ENCODE measurements at regions not wholly inside any gene's neighbourhood (a gene's known extent, or its start where the extent isn't known, plus 50 kb on each side); places are given as distances from the start of the nearest gene placed in this dataset.
"Not testable (repeated sequence)": the region's sequence is repeated elsewhere in the genome, so short reads cannot be mapped to it uniquely, and the experiment has no call there.

DNA sequence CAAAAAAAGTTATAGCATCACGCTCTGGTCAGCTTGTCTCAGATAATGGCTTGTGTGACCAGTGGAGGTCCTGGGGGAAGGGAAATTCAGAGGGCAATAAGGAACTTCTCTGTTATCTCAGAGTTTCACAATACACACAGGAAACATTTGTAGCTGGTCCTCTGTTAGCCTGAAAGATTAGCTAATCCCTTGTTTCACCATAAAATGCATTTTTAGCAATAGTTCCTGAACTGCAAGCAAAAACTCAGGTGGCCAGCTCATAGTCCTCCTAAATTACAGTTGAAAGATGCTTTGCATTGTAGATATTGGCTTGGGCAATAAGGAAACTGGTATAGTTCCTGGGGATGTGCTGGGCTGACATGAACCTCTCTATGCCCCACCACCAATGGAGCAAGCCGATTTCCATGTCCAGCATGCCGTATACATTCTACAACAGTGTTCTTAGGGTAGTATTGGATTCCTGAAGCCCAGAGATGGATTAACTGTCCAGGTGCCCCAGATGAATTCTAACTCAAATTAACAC is 141.5 kb upstream of the TBL1XR1 start:
- no peak for DNase-seq (ENCODE audit: low spot score)

DNA sequence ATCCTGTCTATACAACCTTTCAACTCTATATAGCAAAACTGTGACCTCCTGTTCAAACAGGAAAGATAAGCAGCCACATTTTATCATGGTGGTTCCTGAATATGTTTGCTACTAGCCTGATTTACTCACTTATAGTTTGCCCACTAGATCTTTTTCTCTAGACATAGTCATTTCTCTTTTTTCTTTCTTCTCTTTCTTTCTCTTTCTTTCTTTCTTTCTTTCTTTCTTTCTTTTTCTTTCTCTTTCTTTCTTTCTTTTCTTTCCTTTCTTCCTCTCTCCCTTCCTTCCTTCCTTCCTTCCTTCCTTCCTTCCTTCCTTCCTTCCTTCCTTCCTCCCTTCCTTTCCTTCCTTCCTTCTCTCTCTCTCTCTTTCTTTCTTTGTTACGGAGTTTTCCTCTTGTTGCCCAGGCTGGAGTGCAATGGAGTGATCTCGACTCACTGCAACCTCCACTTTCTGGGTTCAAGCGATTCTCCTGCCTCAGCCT is 142.0 kb upstream of the TBL1XR1 start:
- not testable (repeated sequence) for DNase-seq (ENCODE audit: low spot score)

DNA sequence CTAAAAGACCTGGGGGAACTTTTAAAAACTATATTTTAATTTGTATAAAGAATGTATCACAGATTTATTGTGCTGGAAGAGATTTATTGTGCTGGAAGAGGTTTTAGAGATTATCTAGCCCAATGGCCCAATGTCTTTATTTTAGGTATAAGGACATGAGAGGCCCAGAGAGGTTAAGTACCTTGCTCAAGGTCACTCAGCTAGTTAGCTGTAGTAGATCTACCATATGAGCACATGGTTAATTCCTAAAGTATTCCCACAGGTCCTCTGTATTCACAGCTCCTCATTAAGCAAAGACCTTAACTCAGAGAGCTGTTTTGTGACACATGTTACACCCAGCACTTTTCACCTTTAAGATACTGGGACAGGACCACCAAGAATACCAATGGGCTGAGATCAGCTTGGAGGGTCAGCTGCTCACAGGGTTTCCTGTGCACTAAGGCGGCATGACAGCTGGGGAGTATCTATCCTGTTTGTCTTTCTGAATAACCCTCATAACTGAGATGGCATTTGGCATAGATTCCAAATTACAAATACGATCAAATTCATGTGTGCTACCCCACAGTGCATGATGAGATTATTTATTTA is 143.1 kb upstream of the TBL1XR1 start:
- no peak for DNase-seq (ENCODE audit: low spot score)

DNA sequence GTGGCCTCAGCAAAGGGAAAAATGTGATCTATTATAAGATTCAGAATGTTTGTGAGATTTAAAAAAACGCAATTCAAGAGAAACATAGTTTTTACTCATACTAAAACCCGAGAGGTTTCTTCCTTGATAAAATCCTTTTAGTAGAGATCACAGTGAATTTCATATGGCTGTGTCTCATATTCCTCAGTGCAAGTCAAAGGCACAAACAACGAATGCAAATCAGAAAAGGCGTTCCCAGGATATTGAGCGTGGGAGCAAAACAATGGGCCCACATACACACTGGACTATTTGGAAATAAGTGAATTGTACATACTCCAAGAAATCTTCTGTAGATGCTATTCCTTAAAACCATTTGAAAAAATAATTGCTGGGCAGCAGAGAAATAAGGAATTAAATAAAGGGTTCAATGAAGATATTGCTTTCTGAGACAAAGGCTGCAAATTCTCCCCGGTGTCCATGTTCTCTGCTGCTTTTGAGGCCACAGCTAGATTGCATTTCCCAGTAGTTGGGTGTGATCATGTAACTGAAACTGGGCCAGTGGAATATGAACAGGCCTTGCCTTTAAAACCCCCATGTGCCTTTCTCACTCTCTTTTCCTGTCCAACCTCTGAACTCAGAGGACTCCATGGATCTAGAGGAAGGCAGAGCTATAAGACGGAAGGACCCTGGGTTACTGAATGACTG is 144.6 kb upstream of the TBL1XR1 start:
- no peak for DNase-seq (ENCODE audit: low spot score)

DNA sequence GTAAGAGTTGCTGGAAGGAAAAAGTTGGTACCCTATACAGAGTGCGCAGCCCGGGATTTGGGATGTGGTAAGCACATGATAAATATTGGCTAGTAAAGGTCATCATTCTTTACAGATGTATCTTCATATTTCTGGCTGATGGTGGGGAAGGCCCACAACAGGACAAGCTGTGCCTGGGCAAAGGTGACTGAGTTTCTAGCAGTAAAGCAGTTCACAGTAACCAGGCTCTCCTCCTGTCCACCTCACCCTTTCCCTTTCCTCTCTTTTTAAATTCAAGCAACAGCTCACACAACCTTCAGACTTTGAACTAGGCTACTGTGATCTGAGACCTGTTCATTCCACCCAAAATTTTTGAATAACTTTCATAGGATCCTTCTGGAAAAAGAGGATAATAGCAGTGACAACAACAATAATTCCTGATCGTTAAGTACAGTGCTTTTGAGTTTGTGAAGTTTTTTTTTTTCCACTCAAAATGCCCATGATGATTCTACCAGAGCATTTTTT is 145.9 kb upstream of the TBL1XR1 start:
- no peak for DNase-seq (ENCODE audit: low spot score)

DNA sequence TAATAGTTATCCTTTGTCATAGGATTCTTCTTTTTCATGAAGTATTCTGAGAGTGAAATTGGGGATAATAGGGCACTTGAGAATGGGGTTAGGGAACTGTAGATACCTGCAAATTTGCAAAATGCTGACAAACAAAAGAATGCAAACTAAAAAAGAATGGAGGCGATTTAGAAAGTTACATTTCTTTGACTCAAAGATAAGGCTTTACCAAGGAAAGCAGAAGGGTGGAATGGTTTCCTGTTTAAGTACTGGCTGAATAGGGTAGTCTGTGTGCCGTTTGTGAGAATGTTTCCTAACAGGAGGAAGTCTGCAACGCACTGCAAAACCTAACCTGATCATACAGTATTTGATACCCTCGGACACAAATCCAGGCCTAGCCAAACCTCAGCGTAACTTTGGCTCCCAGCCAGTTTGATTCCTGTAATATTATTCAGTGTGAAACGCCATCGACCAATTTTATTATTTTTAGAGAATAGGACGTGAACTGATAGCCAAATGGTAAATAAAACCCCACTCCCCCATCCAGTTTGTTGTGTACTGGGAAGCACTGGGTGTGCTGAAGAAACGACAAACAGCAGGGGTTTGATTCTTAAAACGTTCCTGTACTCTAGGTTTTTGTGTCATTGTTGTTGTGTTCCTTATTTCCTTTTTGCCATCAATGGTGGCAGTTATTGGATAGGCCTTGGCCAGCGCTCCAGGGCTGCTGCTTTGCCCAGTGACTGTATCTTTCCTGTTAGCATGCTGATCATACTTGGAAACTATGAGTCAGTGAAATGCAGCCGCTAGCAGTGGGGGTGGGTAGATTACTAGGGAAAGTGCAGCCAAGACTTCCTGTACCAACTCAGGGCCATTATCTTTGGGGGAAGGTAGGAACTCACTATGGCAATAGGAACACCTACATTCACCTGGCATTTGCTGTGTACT is 148.0 kb upstream of the TBL1XR1 start:
- peak; percentile 40 for DNase-seq (ENCODE audit: low spot score)

DNA sequence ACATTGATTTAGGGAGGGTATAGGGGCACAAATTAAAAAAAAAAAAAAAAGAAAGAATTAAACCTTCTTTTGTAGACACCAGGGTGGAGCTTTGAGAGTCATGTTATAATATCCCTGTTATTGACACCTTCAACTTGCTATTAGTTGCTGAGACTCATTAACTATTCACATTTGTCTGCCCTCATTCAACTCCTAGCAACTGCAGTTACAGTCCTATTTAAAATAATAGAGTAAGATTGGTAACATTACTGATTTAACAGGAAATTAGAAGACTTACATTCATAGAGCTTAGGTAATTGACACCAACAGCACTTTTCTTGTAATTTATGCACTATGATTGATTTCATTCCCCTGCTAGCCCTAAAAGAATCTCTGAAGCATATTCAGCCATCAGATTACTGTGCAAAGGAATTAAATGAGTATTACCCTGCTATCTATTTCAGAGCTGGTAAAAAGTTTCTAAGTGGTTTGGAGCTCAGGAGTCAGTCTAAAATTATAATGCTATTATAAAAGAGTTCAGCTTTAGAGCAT is 148.8 kb upstream of the TBL1XR1 start:
- no peak for DNase-seq (ENCODE audit: low spot score)

DNA sequence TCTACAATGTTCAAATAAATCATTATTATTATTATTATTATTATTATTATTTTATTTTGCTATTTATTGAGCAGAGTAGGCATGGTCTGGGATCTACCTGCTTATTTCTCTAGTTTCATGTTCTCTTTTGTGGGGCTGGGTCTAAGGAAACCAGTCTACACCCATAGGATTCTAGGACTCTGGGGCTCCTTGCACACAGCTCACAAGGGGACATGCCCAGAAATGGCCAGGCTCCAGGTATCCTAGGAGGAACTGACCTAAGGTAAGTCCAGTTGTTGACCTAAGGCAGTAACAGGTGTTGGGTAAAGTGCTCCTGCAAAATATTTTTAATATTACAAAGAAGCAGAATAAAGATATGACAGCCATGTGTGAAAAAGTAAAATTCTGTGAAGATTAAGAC is 149.6 kb upstream of the TBL1XR1 start:
- no peak for DNase-seq (ENCODE audit: low spot score)

DNA sequence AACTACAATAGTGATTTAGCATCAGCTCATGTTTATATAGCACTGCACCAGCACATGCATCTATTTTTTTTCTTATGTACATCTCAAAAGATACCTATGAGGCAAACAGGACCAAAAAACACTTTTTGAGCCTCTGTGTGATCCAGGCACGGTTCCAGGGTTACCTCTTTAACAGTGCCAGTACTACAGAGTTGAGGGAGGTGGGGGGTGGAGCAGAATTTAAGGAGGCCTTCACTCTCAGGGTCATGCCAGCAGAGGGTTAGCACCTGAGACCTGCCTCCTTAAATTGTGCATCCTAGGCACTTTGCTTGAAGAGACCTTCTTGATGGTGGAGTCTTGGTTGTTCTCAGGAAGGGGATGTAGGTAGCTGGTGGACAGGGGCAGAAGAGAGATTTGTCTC is 150.3 kb upstream of the TBL1XR1 start:
- no peak for DNase-seq (ENCODE audit: low spot score)

DNA sequence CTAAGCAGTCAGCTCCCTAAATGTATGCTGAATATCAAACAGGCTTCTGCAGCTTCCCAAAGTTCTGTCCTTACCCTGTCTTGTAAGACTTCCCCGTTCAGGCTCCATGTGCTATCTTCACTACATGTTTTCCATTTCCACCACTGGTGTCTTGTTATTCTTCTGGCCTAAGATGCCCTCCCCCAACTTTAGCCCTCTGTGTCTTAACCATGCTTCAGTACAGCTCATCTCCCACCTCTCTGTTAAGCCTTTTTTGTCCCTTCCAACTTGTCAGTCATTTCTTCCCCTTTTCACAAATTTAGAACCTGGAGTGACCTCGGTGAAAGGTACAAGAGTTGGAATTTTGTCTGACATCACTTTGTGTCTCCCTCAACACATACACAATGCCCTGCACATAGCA is 151.7 kb upstream of the TBL1XR1 start:
- DNase-seq (ENCODE audit: low spot score), result no peak

DNA sequence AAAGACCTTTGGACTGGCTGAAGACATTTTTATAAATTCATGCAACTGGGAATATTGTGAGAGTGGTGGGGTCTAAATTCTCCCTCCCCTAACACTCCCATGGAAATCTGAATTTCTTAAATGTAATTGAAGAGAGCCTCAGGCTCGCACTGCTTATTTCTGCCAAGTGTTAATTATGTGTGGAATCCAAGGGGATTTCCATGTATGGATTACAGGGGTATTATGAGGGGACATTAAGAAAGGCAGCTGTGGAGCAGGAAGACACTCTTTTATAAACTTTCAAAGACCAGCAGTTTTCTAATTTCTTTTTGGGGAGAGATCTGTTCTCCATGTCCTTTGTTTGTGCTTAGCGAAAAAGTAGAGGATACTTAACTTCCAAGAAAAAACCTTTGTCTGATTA is 152.1 kb upstream of the TBL1XR1 start:
- DNase-seq (ENCODE audit: low spot score), result no peak

DNA sequence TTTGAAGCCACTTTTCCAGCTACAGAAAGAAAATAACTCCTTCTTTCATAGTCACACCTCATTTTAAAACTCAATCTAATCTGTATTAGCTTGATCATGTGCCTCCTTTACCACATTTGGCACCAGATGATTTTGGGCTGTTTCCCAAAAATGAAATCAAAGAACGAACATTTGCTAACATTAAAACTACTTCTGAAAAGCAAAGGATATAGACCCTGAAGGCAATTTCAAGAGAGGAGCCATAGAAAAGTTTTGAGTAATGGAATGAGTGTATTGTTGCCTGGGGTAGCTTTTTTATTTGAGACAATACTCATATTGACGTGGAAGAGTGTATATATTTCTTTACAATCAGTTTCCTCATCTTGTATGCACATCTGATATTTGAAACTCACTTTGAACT is 152.8 kb upstream of the TBL1XR1 start:
- DNase-seq (ENCODE audit: low spot score), result no peak

DNA sequence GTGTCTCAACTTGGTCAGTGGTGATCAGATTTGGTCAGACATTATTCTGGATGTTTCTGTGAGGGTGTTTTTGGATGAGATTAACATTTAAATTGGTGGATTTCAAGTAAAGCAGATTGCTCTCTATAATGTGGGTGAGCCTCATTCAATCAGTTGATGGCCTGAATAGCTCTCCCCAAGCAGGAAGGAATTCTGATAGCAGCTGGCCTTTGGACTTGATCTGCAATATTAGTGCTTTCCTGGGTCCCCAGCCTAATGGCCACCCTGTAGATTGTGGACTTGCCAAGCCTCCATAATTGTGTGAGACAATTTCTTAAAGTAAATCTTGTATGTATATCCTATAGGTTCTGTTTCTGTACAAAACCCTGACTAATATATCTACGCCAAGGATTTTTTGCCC is 153.9 kb upstream of the TBL1XR1 start:
- no peak for DNase-seq (ENCODE audit: low spot score)

DNA sequence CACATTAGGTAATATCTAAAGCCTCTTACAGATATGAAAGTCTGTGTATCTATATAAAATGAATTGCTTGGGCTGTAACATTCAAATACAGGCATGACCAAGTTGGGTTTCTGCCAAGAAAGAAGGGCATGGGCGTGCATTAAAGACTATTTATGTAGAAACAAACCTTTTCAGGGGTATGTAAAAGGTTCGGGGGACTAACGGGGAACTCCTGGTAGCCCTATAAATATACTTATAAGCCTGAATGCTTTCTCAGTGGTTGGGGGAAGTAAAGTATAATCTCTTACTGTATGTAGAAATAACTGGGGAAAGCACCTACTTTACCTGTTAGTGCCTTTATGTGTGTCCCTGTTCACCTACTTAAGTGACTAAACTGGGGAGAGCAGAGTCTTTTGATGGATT is 154.5 kb upstream of the TBL1XR1 start:
- no peak for DNase-seq (ENCODE audit: low spot score)

DNA sequence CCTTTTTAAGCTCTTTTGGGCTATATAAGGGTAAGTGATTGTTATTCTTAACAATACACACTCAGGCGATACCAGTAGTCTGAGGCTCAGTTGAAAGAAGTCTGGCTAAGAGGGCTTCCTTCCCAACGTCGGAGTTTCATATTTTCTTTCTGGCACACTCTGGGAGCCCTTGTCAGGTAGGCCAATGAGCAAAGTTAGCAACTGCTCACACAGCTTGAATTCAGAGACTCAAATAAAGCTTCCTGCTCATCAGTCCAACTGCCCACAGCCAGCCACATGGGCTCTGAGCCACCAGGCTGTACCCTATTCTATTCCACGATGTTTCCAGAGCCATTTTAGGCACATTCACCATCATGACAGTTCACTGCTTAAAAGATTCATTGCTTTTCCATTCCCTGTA is 155.1 kb upstream of the TBL1XR1 start:
- DNase-seq (ENCODE audit: low spot score), result no peak

DNA sequence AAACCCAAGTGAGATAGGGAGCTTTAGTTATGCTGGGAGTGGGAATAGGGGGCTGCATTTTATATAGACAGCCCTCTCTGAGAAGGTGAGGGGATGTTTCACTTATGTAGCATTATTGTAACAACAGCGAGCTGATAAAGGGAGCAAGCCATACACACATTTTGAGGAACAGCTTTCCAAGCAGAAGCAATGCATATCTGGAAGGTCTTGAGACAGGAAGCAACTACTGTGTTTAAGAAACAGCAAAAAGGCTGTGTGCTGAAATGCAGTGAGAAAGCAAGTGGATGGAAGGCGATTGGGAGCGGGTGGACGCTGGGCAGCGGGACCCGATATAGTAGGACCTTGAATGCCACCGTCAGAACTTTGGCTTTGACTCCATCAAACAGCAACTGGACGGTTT is 155.9 kb upstream of the TBL1XR1 start:
- DNase-seq (ENCODE audit: low spot score), result no peak

DNA sequence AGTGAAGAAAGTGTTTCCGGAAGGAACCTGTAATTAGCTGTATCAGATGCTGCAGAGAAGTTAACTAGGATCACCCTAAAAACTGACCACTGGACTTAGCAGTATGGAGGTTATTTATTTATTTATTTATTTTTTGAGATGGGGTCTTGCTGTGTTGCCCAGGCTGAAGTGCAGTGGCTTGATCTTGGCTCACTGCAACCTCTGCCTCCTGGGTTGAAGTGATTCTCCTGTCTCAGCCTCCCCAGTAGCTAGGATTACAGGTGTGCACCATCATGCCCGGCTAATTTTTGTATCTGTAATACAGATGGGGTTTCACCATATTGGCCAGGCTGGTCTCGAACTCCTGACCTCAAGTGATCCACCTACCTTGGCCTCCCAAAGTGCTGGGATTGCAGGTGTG is 156.6 kb upstream of the TBL1XR1 start:
- not testable (repeated sequence) for DNase-seq (ENCODE audit: low spot score)

DNA sequence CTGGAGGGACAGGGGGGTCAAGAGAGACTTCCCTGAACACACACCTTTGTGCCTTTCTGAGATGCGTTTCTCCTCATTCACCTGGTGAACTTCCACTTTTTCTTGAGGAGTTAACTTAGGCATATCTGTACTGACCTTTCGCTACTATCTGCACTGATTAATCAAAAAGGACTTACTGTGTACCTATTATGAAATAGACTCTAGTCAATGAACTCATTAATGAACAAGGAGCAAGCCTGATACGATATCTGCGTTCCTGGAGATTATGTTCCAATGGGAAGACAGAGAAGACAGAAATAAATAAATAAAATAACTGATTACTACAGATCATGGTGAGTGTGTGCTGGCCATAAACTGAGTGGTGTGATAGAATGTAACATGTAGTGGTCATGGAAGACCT is 157.2 kb upstream of the TBL1XR1 start:
- no peak for DNase-seq (ENCODE audit: low spot score)

DNA sequence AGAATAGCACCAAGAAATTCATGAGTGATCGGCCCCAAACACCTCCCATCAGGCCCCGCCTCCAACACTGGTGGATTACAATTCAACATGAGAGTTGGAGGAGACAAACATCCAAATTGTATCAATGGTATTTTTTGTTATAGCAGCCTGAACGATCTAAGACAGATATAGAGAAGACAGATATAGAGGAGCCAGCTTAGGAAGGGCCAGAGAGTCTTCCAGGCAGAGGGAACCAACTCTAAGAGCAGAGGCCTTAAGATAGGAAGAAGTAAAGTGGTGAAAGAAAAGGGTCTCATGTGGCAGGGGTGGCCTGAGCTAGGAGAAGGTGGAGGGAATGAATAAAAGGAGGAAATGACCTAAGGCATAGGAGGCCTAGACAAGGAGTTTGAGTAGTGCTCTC is 158.8 kb upstream of the TBL1XR1 start:
- DNase-seq (ENCODE audit: low spot score), result no peak

DNA sequence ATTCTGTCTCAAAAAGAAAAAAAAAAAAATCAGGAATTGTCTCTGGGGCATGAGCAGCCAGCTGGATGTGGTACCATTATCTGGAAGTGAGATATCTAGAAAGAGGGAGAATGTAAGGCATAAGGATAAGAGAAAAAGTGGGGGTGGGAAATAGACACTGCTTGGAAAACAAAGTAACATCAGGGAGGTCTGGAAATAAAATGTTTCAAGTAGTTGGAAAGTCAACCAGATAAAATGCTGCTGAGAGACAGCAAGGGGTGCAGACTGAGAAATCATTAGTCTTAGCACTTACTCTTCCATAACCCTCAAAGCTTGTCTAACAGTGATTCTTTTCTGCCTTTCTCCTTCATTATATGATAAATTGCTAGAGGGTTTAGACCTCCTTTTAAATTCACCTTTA is 159.7 kb upstream of the TBL1XR1 start:
- no peak for DNase-seq (ENCODE audit: low spot score)

DNA sequence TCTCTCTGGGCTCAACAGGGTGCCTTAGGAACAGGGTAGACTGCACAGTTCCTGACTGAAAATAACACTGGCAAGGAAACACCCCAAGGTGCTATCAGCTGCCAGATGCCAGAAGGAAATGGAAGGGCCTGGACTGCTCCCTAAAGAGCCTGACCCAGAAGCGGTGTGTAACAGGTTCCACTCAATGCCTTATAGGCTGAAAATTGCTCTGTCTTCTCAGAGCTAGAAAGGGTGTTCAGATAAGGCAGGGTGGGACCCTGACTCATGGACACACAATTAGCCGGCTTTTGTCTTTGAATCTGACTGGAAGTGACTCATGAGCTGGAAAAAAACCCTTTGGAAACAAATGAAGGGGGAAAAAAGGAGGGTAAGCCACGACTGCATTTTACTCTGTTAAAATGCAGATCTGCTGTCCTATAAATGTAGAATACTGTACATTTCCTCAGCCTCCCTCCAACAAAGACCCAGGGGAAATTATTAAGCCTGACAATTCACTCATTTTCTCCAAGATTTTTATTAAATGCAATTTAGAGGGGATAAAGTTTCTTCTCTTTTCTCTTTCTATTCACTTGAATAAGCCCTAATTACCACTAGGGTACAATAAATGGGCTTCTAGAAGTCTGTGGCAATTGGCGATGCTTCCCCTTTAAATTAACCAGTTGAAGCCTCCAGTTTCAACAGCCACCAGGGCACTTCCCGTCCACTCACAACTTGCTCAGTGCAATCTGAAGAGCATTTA is 160.2 kb upstream of the TBL1XR1 start:
- DNase-seq (ENCODE audit: low spot score), result no peak
